ENCODE measurements at regions not wholly inside any gene's neighbourhood (a gene's known extent, or its start where the extent isn't known, plus 50 kb on each side); places are given as distances from the start of the nearest gene placed in this dataset.

DNA sequence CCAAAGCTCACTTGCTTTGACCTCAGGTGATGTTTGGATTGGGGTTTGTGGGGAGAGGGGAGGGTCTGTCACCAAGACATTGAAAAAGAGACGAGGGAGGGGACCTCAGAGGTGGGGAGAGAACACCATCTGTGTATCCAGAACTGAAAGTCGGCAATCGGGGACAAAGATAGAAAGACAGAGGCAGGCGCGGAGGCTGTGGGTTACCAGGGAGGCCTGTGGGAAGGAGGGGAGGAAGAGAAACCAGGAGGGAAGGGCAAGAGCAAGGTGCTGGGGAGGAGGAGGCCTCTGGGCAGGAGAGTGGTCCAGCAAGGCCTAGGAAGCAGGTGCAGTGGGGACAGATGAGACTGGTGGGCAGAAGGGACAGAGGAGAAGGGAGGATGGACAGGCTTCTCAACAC is 211.2 kb downstream of the CDC5L start:
- TF ChIP-seq EZH2 (IDR thresholded peaks at IDR 0.05; ENCODE audit: borderline replicate concordance, low read depth, low read length, severe bottlenecking) (no peak), CTCF (IDR thresholded peaks at IDR 0.05; ENCODE audit: borderline replicate concordance, extremely low read depth, low read length, poor library complexity, severe bottlenecking) (no peak)
- ATAC-seq (ENCODE audit: insufficient read depth, low read depth), result no peak
- Histone ChIP-seq H3K4me2 (ENCODE audit: insufficient read depth, low read length) (no peak overlapping the region), H3K27ac (ENCODE audit: low read length) (no peak overlapping the region), H3K79me2 (ENCODE audit: insufficient read depth, low read length) (no peaks in the 10 kb centered on the region), H2AFZ (ENCODE audit: low read depth, low read length) (no peak overlapping the region), H3K9me3 (ENCODE audit: insufficient read depth, low read length, severe bottlenecking) (no peaks in the 10 kb centered on the region), H3K27me3 (ENCODE audit: insufficient read depth, low read length, poor library complexity) (no peaks in the 10 kb centered on the region), H3K36me3 (ENCODE audit: insufficient read depth, low read length) (no peaks in the 10 kb centered on the region), H3K9ac (ENCODE audit: low read depth, low read length) (no peak overlapping the region), H4K20me1 (ENCODE audit: insufficient read depth, low read length) (no peaks in the 10 kb centered on the region), H3K4me3 (ENCODE audit: low read depth in 1 of 2, low read length in 2 of 2) (no peak overlapping the region), H3K4me1 (ENCODE audit: insufficient read depth, low read length) (peaks cover 1% of the 10 kb centered on the region; the same call in 1 of the 2 replicates)
- no peak for DNase-seq

GRCh38 chr6:44599672-44600071 is 212.2 kb downstream of the CDC5L start:
- H4K20me1 ChIP-seq (ENCODE audit: insufficient read depth, low read length), result no peaks in the 10 kb centered on the region
- H3K4me2 ChIP-seq (ENCODE audit: insufficient read depth, low read length), result no peak overlapping the region
- H3K27ac ChIP-seq (ENCODE audit: low read length), result no peak overlapping the region
- no peak overlapping the region for H2AFZ ChIP-seq (ENCODE audit: low read depth, low read length)
- no peak for ATAC-seq (ENCODE audit: insufficient read depth, low read depth)
- H3K27me3 ChIP-seq (ENCODE audit: insufficient read depth, low read length, poor library complexity), result no peaks in the 10 kb centered on the region
- no peaks in the 10 kb centered on the region for H3K4me1 ChIP-seq (ENCODE audit: insufficient read depth, low read length)
- no peaks in the 10 kb centered on the region for H3K9me3 ChIP-seq (ENCODE audit: insufficient read depth, low read length, severe bottlenecking)
- H3K36me3 ChIP-seq (ENCODE audit: insufficient read depth, low read length), result no peaks in the 10 kb centered on the region
- H3K4me3 ChIP-seq (ENCODE audit: low read depth in 1 of 2, low read length in 2 of 2), result no peak overlapping the region
- no peak for TF ChIP-seq EZH2 (IDR thresholded peaks at IDR 0.05; ENCODE audit: borderline replicate concordance, low read depth, low read length, severe bottlenecking)
- TF ChIP-seq CTCF (IDR thresholded peaks at IDR 0.05; ENCODE audit: borderline replicate concordance, extremely low read depth, low read length, poor library complexity, severe bottlenecking), result no peak
- H3K79me2 ChIP-seq (ENCODE audit: insufficient read depth, low read length), result no peaks in the 10 kb centered on the region
- H3K9ac ChIP-seq (ENCODE audit: low read depth, low read length), result no peak overlapping the region
- no peak for DNase-seq

GRCh38 chr6:44603044-44603686 is 215.7 kb downstream of the CDC5L start:
- no peak for ATAC-seq (ENCODE audit: insufficient read depth, low read depth)
- no peak for DNase-seq
- Histone ChIP-seq H4K20me1 (ENCODE audit: insufficient read depth, low read length) (no peaks in the 10 kb centered on the region), H3K27ac (ENCODE audit: low read length) (no peak overlapping the region), H2AFZ (ENCODE audit: low read depth, low read length) (no peak overlapping the region), H3K27me3 (ENCODE audit: insufficient read depth, low read length, poor library complexity) (no peaks in the 10 kb centered on the region), H3K9ac (ENCODE audit: low read depth, low read length) (no peak overlapping the region), H3K79me2 (ENCODE audit: insufficient read depth, low read length) (no peaks in the 10 kb centered on the region), H3K9me3 (ENCODE audit: insufficient read depth, low read length, severe bottlenecking) (no peaks in the 10 kb centered on the region), H3K4me1 (ENCODE audit: insufficient read depth, low read length) (no peaks in the 10 kb centered on the region), H3K4me3 (ENCODE audit: low read depth in 1 of 2, low read length in 2 of 2) (no peak overlapping the region), H3K36me3 (ENCODE audit: insufficient read depth, low read length) (no peaks in the 10 kb centered on the region), H3K4me2 (ENCODE audit: insufficient read depth, low read length) (no peak overlapping the region)
- TF ChIP-seq EZH2 (IDR thresholded peaks at IDR 0.05; ENCODE audit: borderline replicate concordance, low read depth, low read length, severe bottlenecking) (no peak), CTCF (IDR thresholded peaks at IDR 0.05; ENCODE audit: borderline replicate concordance, extremely low read depth, low read length, poor library complexity, severe bottlenecking) (no peak)
